Endothelial cell of umbilical vein (primary cell): ENCODE measurements at regions not wholly inside any gene's neighbourhood (a gene's known extent, or its start where the extent isn't known, plus 50 kb on each side); places are given as distances from the start of the nearest gene placed in this dataset.

ENCODE experiments used
- BruUV-seq: library from RNA; stranded (reverse); fragments of 400-500 nt; replicated peaks from 2 replicates; lab custom pipeline; 2021; lab: Mats Ljungman, UMichigan
- CTCF ChIA-PET: fragments of 300-600, 350-600 bp; sonication (Branson Sonifier 250); formaldehyde crosslinking; loops from one replicate; lab custom pipeline; 2021; ENCODE audit warnings: antibody characterized with exemption, inconsistent platforms; lab: Charles Lee
- POLR2A ChIA-PET: fragments of 300-600, 350-600 bp; sonication (Branson Sonifier 250); formaldehyde crosslinking; loops from one replicate; lab custom pipeline; 2021; ENCODE audit warnings: antibody characterized with exemption, inconsistent platforms; lab: Charles Lee
- DNase-seq: peaks from one replicate; pipeline ENCODE4 v3.0.0-alpha.2; 2011; ENCODE audit warnings: low read depth, low spot score
- FAIRE-seq: peaks from 2 replicates; lab custom pipeline; 2011; peaks lifted over from hg19 to GRCh38; lab: Jason Lieb, UNC
- H2AFZ ChIP-seq: 2 replicates; pipeline ENCODE4 v1.6.0; 2012; ENCODE audit warnings: low read depth, low read length, control low read depth, inconsistent platforms
- H3K27ac ChIP-seq: 2 replicates; pipeline ENCODE4 v1.5.1; 2011; ENCODE audit warnings: low read depth, mild to moderate bottlenecking, control low read depth, low read length, moderate library complexity; ENCODE audit not compliant: insufficient read depth
- H3K27me3 ChIP-seq, 2 experiments: 2 replicates each; pipeline versions ENCODE4 v1.6.0 to v1.6.1; 2011; ENCODE audit warnings: low read length in 2 of 2, mixed read lengths in 1 of 2; ENCODE audit not compliant: control insufficient read depth in 2 of 2, insufficient read depth in 2 of 2
- H3K36me3 ChIP-seq, 2 experiments: 2 replicates in 1 of 2; 3 replicates in 1 of 2; pipeline ENCODE4 v1.5.1; 2011; ENCODE audit warnings: low read length in 2 of 2, mild to moderate bottlenecking in 1 of 2, moderate library complexity in 1 of 2; ENCODE audit not compliant: control insufficient read depth in 2 of 2, insufficient read depth in 2 of 2; ENCODE audit errors: extremely low read depth in 1 of 2
- H3K4me1 ChIP-seq: 3 replicates; pipeline ENCODE4 v1.5.1; 2011; ENCODE audit warnings: mild to moderate bottlenecking, low read length; ENCODE audit not compliant: control insufficient read depth, insufficient read depth; ENCODE audit errors: extremely low read depth
- H3K4me2 ChIP-seq: 2 replicates; pipeline ENCODE4 v1.6.1; 2011; ENCODE audit warnings: low read length, control low read depth, mixed read lengths; ENCODE audit not compliant: insufficient read depth
- H3K4me3 ChIP-seq, 3 experiments: fragments of 200-600 bp in 1 of 3; sonication (generic), shearing (Covaris generic) in 1 of 3; replicated peaks in 1 of 3; 2 replicates each; pipeline ENCODE4 v1.5.1; 2011 to 2016; ENCODE audit warnings: control low read depth in 3 of 3, low read length in 3 of 3, mild to moderate bottlenecking in 2 of 3, inconsistent platforms in 1 of 3, low read depth in 1 of 3, moderate library complexity in 1 of 3; ENCODE audit not compliant: insufficient read depth in 1 of 3
- H3K79me2 ChIP-seq: 2 replicates; pipeline ENCODE4 v1.6.0; 2012; ENCODE audit warnings: low read length, inconsistent platforms; ENCODE audit not compliant: control insufficient read depth, insufficient read depth
- H3K9ac ChIP-seq: replicated peaks from 2 replicates; pipeline ENCODE3; 2011; ENCODE audit warnings: low read length, control low read depth; ENCODE audit not compliant: insufficient read depth; ENCODE audit errors: extremely low read depth
- H3K9me1 ChIP-seq: replicated peaks from 3 replicates; pipeline ENCODE4 v1.6.0; 2011; ENCODE audit warnings: mild to moderate bottlenecking, low read length; ENCODE audit not compliant: control insufficient read depth, insufficient read depth; ENCODE audit errors: extremely low read depth
- H3K9me3 ChIP-seq: replicated peaks from 2 replicates; pipeline ENCODE4 v1.5.1; 2012; ENCODE audit warnings: low read length, inconsistent platforms; ENCODE audit not compliant: control insufficient read depth, insufficient read depth
- H4K20me1 ChIP-seq: replicated peaks from 2 replicates; pipeline ENCODE3; 2011; ENCODE audit warnings: mild to moderate bottlenecking, low read length; ENCODE audit not compliant: control insufficient read depth, insufficient read depth; ENCODE audit errors: extremely low read depth
- CTCF ChIP-seq, 2 donors: IDR thresholded peaks; 1 replicate in 1 of 2; 2 replicates in 1 of 2; pipeline ENCODE4 v1.5.1; 2011; ENCODE audit warnings: low read length in 2 of 2, mild to moderate bottlenecking in 2 of 2, moderate library complexity in 2 of 2, control low read depth in 1 of 2, inconsistent platforms in 1 of 2, low read depth in 1 of 2; ENCODE audit not compliant: insufficient read depth in 1 of 2; ENCODE audit errors: extremely low read depth in 1 of 2
- EZH2 ChIP-seq: IDR thresholded peaks from 2 replicates; pipeline ENCODE4 v1.6.1; 2012; ENCODE audit warnings: borderline replicate concordance, low read depth, mild to moderate bottlenecking, moderate library complexity, low read length, inconsistent platforms; ENCODE audit not compliant: severe bottlenecking
- FOS ChIP-seq: IDR thresholded peaks from 2 replicates; pipeline ENCODE4 v1.6.1; 2011; ENCODE audit warnings: mild to moderate bottlenecking, low read length, moderate library complexity, borderline replicate concordance; ENCODE audit not compliant: insufficient read depth
- JUN ChIP-seq: IDR thresholded peaks from 2 replicates; pipeline ENCODE4 v1.6.1; 2011; ENCODE audit warnings: borderline replicate concordance, low read depth; ENCODE audit not compliant: insufficient read length, insufficient read depth
- MAX ChIP-seq: IDR thresholded peaks from 2 replicates; pipeline ENCODE4 v1.6.1; 2011; ENCODE audit not compliant: insufficient read depth, insufficient read length
- MYC ChIP-seq: IDR thresholded peaks from one replicate; pipeline ENCODE4 v1.6.1; 2011; ENCODE audit warnings: mild to moderate bottlenecking, low read depth, low read length
- POLR2A ChIP-seq: IDR thresholded peaks from 2 replicates; pipeline ENCODE4 v1.6.1; 2012; ENCODE audit warnings: low read depth, mild to moderate bottlenecking, control low read depth, low read length
- POLR2AphosphoS5 ChIP-seq: IDR thresholded peaks from 2 replicates; pipeline ENCODE4 v1.6.1; 2012; ENCODE audit warnings: low read depth, mild to moderate bottlenecking, control low read depth, low read length, moderate library complexity; ENCODE audit not compliant: insufficient read depth
- dilution Hi-C: fragments of 300-500 bp; cut with MboI; formaldehyde crosslinking; loops from one replicate; pipeline ENCODE4 v1.15.0; 2019; ENCODE audit warnings: low sequenced_read_pairs; ENCODE audit not compliant: extremely low pct_ligation_motif_present
- intact Hi-C: fragments of 100-400 bp; cut with micrococcal nuclease; formaldehyde crosslinking; loops from one replicate; pipeline ENCODE4 v1.10.0; 2022

- BruUV-seq = no TSS peak
- H3K79me2 ChIP-seq = no peaks in the 10 kb centered on the region
- no peaks in the 10 kb centered on the region for H3K9me1 ChIP-seq
- no peaks in the 10 kb centered on the region for H3K4me1 ChIP-seq
- no peak overlapping the region for H3K4me2 ChIP-seq
- ChIA-PET POLR2A (no interaction called here), CTCF (no interaction called here)
- no peak overlapping the region for H3K9ac ChIP-seq
- H4K20me1 ChIP-seq = no peaks in the 10 kb centered on the region
- intact Hi-C loops (no loop called here), dilution Hi-C loops (no loop called here)
- DNase-seq = no peak
- no peaks in the 10 kb centered on the region for H3K9me3 ChIP-seq
- H3K4me3 ChIP-seq = no peak overlapping the region
- H3K27me3 ChIP-seq = no peaks in the 10 kb centered on the region
- H3K27ac ChIP-seq = no peak overlapping the region
- TF ChIP-seq CTCF (IDR thresholded peaks at IDR 0.05; ENCODE audit: extremely low read depth in 1 of 2, insufficient read depth in 1 of 2, low read depth in 1 of 2, low read length in 2 of 2) (no peak), MYC (no peak), POLR2A (no peak), POLR2AphosphoS5 (no peak), JUN (no peak), EZH2 (no peak), MAX (no peak), FOS (no peak)
- no peaks in the 10 kb centered on the region for H3K36me3 ChIP-seq
- no peak overlapping the region for H2AFZ ChIP-seq
- FAIRE-seq = no peak
Measured at GRCh38 chr12:13368971-13369370, 172.4 kb downstream of the EMP1 start.
